ENCODE measurements at regions not wholly inside any gene's neighbourhood (a gene's known extent, or its start where the extent isn't known, plus 50 kb on each side); places are given as distances from the start of the nearest gene placed in this dataset.
A peak's percentile ranks its signal among the peaks of the same experiment; 100 is the strongest.

GRCh38 chr13:70644052-70644451, 535.8 kb upstream of the KLHL1 start:
- WGBS (ENCODE audit: low lambda C conversion rate): 0% methylated on average over 6 of the region's 6 CpGs
- FAIRE-seq (no peak), DNase-seq (ENCODE audit: low spot score) (no peak), ATAC-seq (no peak)
- intact Hi-C loops (cut with micrococcal nuclease; ENCODE audit: unreplicated experiment): no loop called here
- Histone ChIP-seq H3K79me2 (ENCODE audit: insufficient read depth, low read length) (no peaks in the 10 kb centered on the region), H3K27me3 (ENCODE audit: control insufficient read depth in 1 of 2, insufficient read depth in 2 of 2, low read length in 2 of 2) (no peaks in the 10 kb centered on the region), H3K9me3 (ENCODE audit: low read length) (no peaks in the 10 kb centered on the region), H2AFZ (ENCODE audit: low read length) (no peak overlapping the region), H3K4me2 (ENCODE audit: low read depth, low read length) (no peak overlapping the region), H3K9ac (ENCODE audit: insufficient read depth, low read depth, low read length) (no peak overlapping the region), H3K4me1 (ENCODE audit: insufficient read depth, low read length) (no peaks in the 10 kb centered on the region), H3K27ac (ENCODE audit: extremely low read length, insufficient read depth, low read length) (no peak overlapping the region), H4K20me1 (ENCODE audit: insufficient read depth, low read length) (no peaks in the 10 kb centered on the region), H3K4me3 (replicated peaks in 1 of 3; ENCODE audit: insufficient read depth in 1 of 3, low read depth in 2 of 3, low read length in 3 of 3) (no peak overlapping the region), H3K36me3 (replicated peaks in 1 of 2; ENCODE audit: control insufficient read depth in 1 of 2, insufficient read depth in 2 of 2, low read length in 2 of 2) (no peaks in the 10 kb centered on the region)
- ChIA-PET POLR2A (no interaction called here), CTCF (ENCODE audit: low intra/inter-chr PET ratio, low total read pairs) (no interaction called here)
- in situ Hi-C loops (cut with HindIII; ENCODE audit: extremely low pct_ligation_motif_present, low pct_unique_long_range_greater_than_20kb): loop anchor here (25.0 kb wide), 1 partner anchor 318 kb away; no protein-coding TSS in a partner anchor
- TF ChIP-seq ATF7 (IDR thresholded peaks at IDR 0.05): peak; percentile 35; the same call in 1 of the 2 replicates
- TF ChIP-seq ATF7 (CRISPR knock-in tag; IDR thresholded peaks at IDR 0.05): no peak
- TF ChIP-seq CREB1 (IDR thresholded peaks at IDR 0.05): peak; percentile 27; the same call in 1 of the 2 replicates
- no peak for TF ChIP-seq CREB1 (CRISPR knock-in tag; IDR thresholded peaks at IDR 0.05)
- TF ChIP-seq EEA1 (CRISPR knock-in tag; IDR thresholded peaks at IDR 0.05; ENCODE audit: borderline replicate concordance): no peak
- no peak for TF ChIP-seq ZBTB21 (CRISPR knock-in tag; IDR thresholded peaks at IDR 0.05)
- no peak for TF ChIP-seq NR2F2 (IDR thresholded peaks at IDR 0.05; ENCODE audit: borderline replicate concordance, low read depth)
- TF ChIP-seq ZBTB39 (CRISPR knock-in tag; IDR thresholded peaks at IDR 0.05): no peak
- no peak for TF ChIP-seq HNRNPL (IDR thresholded peaks at IDR 0.05; ENCODE audit: low read depth, low read length)
- TF ChIP-seq ZNF468 (CRISPR knock-in tag; IDR thresholded peaks at IDR 0.05): no peak
- TF ChIP-seq ZNF333 (CRISPR knock-in tag; IDR thresholded peaks at IDR 0.05; ENCODE audit: borderline replicate concordance): no peak
- no peak for TF ChIP-seq RXRB (CRISPR knock-in tag; IDR thresholded peaks at IDR 0.05; ENCODE audit: borderline replicate concordance)
- no peak for TF ChIP-seq FOXK1 (CRISPR knock-in tag; IDR thresholded peaks at IDR 0.05; ENCODE audit: borderline replicate concordance, low read depth)
- TF ChIP-seq CERS6 (CRISPR knock-in tag; IDR thresholded peaks at IDR 0.05): no peak
- no peak for TF ChIP-seq ONECUT2 (CRISPR knock-in tag; IDR thresholded peaks at IDR 0.05)
- TF ChIP-seq MAFF (IDR thresholded peaks at IDR 0.05; ENCODE audit: low read depth, low read length): no peak
- no TSS peak for BruUV-seq (replicated peaks)
